ENCODE measurements at regions not wholly inside any gene's neighbourhood (a gene's known extent, or its start where the extent isn't known, plus 50 kb on each side); places are given as distances from the start of the nearest gene placed in this dataset.

GRCh38 chr9:115169003-115169402, 51.0 kb upstream of the TNC start:
- no peak for DNase-seq

- no peak for DNase-seq
These were observed 52.6 kb upstream of the TNC start for GRCh38 chr9:115170358-115171073.

- DNase-seq = no peak
These were observed 54.0 kb upstream of the TNC start for GRCh38 chr9:115171921-115172388.

- no peak for DNase-seq
These were observed 64.3 kb upstream of the TNC start for GRCh38 chr9:115182264-115182663.

GRCh38 chr9:115183436-115183835, 65.5 kb upstream of the TNC start:
- no peak for DNase-seq

GRCh38 chr9:115189686-115190085, 71.7 kb upstream of the TNC start:
- no peak for DNase-seq

- no peak for DNase-seq
These were observed 73.7 kb upstream of the TNC start for GRCh38 chr9:115191667-115192066.

GRCh38 chr9:115192280-115192679, 74.3 kb upstream of the TNC start:
- no peak for DNase-seq

GRCh38 chr9:115192835-115193525, 75.0 kb upstream of the TNC start:
- no peak for DNase-seq

- no peak for DNase-seq
These were observed 75.8 kb upstream of the TNC start for GRCh38 chr9:115193777-115194176.

GRCh38 chr9:115194216-115194615, 76.3 kb upstream of the TNC start:
- DNase-seq = no peak

- no peak for DNase-seq
These were observed 78.0 kb upstream of the TNC start for GRCh38 chr9:115195912-115196311.

- DNase-seq = no peak
These were observed 79.0 kb upstream of the TNC start for GRCh38 chr9:115196919-115197318.

GRCh38 chr9:115198001-115198400, 80.0 kb upstream of the TNC start:
- no peak for DNase-seq

- no peak for DNase-seq
These were observed 83.0 kb upstream of the TNC start for GRCh38 chr9:115200711-115201505.

GRCh38 chr9:115202181-115202580, 84.2 kb upstream of the TNC start:
- no peak for DNase-seq

GRCh38 chr9:115202960-115203751, 85.2 kb upstream of the TNC start:
- DNase-seq = no peak

GRCh38 chr9:115204904-115205453, 87.0 kb upstream of the TNC start:
- DNase-seq = no peak

GRCh38 chr9:115207003-115207836, 89.3 kb upstream of the TNC start:
- DNase-seq = no peak

- DNase-seq = no peak
These were observed 90.5 kb upstream of the TNC start for GRCh38 chr9:115208501-115208900.

GRCh38 chr9:115209601-115210306, 91.8 kb upstream of the TNC start:
- no peak for DNase-seq
